ENCODE measurements at regions not wholly inside any gene's neighbourhood (a gene's known extent, or its start where the extent isn't known, plus 50 kb on each side); places are given as distances from the start of the nearest gene placed in this dataset.

DNA sequence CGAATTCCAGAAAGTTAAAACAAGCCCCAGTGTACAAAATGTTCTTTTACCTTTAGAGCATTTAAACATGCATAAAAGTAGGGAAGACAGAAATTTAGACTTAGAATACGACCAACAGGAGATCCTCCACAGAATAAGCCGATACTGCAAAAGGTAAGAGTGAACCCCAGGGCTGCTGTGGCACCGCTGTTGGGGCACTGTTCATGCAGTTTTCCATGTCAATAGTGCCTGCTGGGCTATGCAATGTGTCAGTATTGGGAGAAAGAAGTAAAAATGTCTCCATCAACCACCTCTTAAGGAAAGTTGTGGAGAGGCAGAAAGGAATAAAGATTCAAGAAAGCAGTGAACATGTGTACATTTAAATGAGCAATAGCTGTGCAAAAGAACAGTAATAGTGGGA is 326.5 kb upstream of the SEMA3C start:
- Mint-ChIP-seq H3K27ac (ENCODE audit: unreplicated experiment) (no peak overlapping the region), H3K4me1 (ENCODE audit: low read depth, unreplicated experiment) (no peaks in the 10 kb centered on the region), H3K4me3 (ENCODE audit: low read depth, unreplicated experiment) (no peak overlapping the region), H3K36me3 (ENCODE audit: insufficient read depth, unreplicated experiment) (no peaks in the 10 kb centered on the region), H3K27me3 (ENCODE audit: unreplicated experiment) (no peaks in the 10 kb centered on the region), H3K9me3 (ENCODE audit: low read depth, unreplicated experiment) (no peaks in the 10 kb centered on the region)
- TF ChIP-seq, protein P1, sequence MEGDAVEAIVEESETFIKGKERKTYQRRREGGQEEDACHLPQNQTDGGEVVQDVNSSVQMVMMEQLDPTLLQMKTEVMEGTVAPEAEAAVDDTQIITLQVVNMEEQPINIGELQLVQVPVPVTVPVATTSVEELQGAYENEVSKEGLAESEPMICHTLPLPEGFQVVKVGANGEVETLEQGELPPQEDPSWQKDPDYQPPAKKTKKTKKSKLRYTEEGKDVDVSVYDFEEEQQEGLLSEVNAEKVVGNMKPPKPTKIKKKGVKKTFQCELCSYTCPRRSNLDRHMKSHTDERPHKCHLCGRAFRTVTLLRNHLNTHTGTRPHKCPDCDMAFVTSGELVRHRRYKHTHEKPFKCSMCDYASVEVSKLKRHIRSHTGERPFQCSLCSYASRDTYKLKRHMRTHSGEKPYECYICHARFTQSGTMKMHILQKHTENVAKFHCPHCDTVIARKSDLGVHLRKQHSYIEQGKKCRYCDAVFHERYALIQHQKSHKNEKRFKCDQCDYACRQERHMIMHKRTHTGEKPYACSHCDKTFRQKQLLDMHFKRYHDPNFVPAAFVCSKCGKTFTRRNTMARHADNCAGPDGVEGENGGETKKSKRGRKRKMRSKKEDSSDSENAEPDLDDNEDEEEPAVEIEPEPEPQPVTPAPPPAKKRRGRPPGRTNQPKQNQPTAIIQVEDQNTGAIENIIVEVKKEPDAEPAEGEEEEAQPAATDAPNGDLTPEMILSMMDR (IDR thresholded peaks at IDR 0.05; ENCODE audit: unreplicated experiment), result no peak
- intact Hi-C loops (cut with micrococcal nuclease; ENCODE audit: unreplicated experiment), result no loop called here
- BruUV-seq (replicated peaks), result no TSS peak
- DNase-seq, result no peak
- CTCF ChIA-PET, result no interaction called here

- no TSS peak for BruUV-seq (replicated peaks)
These were observed 325.4 kb upstream of the SEMA3C start for GRCh38 chr7:81244224-81244623.

GRCh38 chr7:81236560-81236959 is 317.7 kb upstream of the SEMA3C start:
- Mint-ChIP-seq H3K4me3 (ENCODE audit: low read depth, unreplicated experiment) (no peak overlapping the region), H3K27ac (ENCODE audit: unreplicated experiment) (no peak overlapping the region), H3K9me3 (ENCODE audit: low read depth, unreplicated experiment) (no peaks in the 10 kb centered on the region), H3K27me3 (ENCODE audit: unreplicated experiment) (no peaks in the 10 kb centered on the region), H3K4me1 (ENCODE audit: low read depth, unreplicated experiment) (no peaks in the 10 kb centered on the region), H3K36me3 (ENCODE audit: insufficient read depth, unreplicated experiment) (no peaks in the 10 kb centered on the region)
- CTCF ChIA-PET, result no interaction called here
- intact Hi-C loops (cut with micrococcal nuclease; ENCODE audit: unreplicated experiment), result no loop called here
- no TSS peak for BruUV-seq (replicated peaks)
- TF ChIP-seq, protein P1 (IDR thresholded peaks at IDR 0.05; ENCODE audit: unreplicated experiment), result no peak
- no peak for DNase-seq

More at GRCh38 chr7:81244224-81244623, 325.4 kb upstream of the SEMA3C start:
- H3K36me3 Mint-ChIP-seq (ENCODE audit: insufficient read depth, unreplicated experiment), result no peaks in the 10 kb centered on the region
- CTCF ChIA-PET, result interaction anchor here (0.6 kb wide), 1 partner anchor 88 kb away, joined by 12 read pairs; no protein-coding TSS in a partner anchor
- no peak overlapping the region for H3K27ac Mint-ChIP-seq (ENCODE audit: unreplicated experiment)
- intact Hi-C loops (cut with micrococcal nuclease; ENCODE audit: unreplicated experiment), result no loop called here
- no peak overlapping the region for H3K4me3 Mint-ChIP-seq (ENCODE audit: low read depth, unreplicated experiment)
- TF ChIP-seq, protein P1 (IDR thresholded peaks at IDR 0.05; ENCODE audit: unreplicated experiment), result no peak
- H3K27me3 Mint-ChIP-seq (ENCODE audit: unreplicated experiment), result no peaks in the 10 kb centered on the region
- H3K9me3 Mint-ChIP-seq (ENCODE audit: low read depth, unreplicated experiment), result no peaks in the 10 kb centered on the region
- H3K4me1 Mint-ChIP-seq (ENCODE audit: low read depth, unreplicated experiment), result no peaks in the 10 kb centered on the region
- no peak for DNase-seq

DNA sequence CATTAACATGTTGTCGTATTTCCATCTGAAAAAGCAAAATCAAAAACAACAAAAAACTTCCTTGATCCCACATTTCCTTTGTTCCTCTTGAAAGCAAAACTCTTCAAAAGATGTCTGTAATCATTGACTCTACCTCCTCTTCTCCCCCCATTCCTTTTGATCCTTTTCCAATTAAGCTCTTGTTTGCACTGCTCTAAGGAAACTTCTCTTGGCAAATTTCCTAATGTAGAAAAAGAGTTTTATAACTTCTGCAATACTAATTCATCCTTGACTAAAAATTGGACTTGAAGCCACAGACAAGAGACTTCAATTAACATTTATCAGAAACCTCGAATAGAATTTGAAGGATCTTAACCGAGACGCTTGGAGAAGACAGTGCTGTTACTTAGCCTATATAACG is 317.1 kb upstream of the SEMA3C start:
- H3K27ac Mint-ChIP-seq (ENCODE audit: unreplicated experiment), result no peak overlapping the region
- no peaks in the 10 kb centered on the region for H3K9me3 Mint-ChIP-seq (ENCODE audit: low read depth, unreplicated experiment)
- CTCF ChIA-PET, result no interaction called here
- no peak for DNase-seq
- no peaks in the 10 kb centered on the region for H3K4me1 Mint-ChIP-seq (ENCODE audit: low read depth, unreplicated experiment)
- no peak overlapping the region for H3K4me3 Mint-ChIP-seq (ENCODE audit: low read depth, unreplicated experiment)
- H3K27me3 Mint-ChIP-seq (ENCODE audit: unreplicated experiment), result no peaks in the 10 kb centered on the region
- intact Hi-C loops (cut with micrococcal nuclease; ENCODE audit: unreplicated experiment), result no loop called here
- no TSS peak for BruUV-seq (replicated peaks)
- TF ChIP-seq, protein P1 (IDR thresholded peaks at IDR 0.05; ENCODE audit: unreplicated experiment), result no peak
- no peaks in the 10 kb centered on the region for H3K36me3 Mint-ChIP-seq (ENCODE audit: insufficient read depth, unreplicated experiment)

Data from Calu3 (cell line).